Stimulated activated CD4-positive, alpha-beta T cell treated with anti-CD3 and anti-CD28 coated beads, TNF-alpha, amount 100 ng/mL, for 24 hours (primary cell): ENCODE measurements at regions not wholly inside any gene's neighbourhood (a gene's known extent, or its start where the extent isn't known, plus 50 kb on each side); places are given as distances from the start of the nearest gene placed in this dataset.

Experiments used
- DNase-seq, 3 experiments: peaks; one replicate each; pipeline ENCODE4 v3.0.0-alpha.2; 2020; ENCODE audit warnings: low read depth in 3 of 3

DNA sequence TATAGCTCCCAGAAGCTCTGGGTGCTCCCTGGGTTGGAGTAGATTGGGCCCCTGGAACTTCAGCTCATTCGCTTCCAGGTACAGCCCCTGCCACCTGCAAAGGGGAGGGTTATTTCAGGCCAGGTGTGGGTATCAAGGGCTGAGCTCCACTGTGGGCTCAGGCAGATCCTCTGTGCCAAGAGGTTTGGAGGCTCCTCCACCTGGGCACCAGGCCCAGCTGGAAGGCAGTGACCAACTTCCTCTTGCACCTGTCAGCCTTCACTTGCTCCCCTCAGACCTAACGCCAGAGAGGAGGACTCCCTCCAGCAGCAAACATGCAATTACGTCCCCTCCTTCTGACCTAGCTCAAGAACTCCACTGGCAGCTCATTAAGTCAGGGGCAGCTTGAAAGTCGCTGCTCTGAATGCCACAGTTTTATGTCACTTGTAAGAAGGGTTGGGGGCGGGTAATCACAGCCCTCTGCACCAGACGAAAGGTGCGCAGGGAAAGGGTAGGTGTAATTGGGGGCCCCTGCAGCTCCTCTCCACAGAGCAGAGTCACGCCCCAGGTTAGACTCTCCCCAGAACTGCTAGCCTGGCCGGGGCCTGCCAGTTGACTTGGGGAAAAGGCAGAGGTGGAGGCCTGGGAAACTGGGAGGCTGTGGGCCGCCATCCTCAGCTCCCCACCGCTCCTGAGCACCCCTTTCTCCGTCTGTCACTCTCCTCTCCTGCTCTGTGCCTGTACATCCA is 125.0 kb upstream of the TMPRSS2 start:
- DNase-seq: no peak

GRCh38 chr21:41631564-41632461 is 123.9 kb upstream of the TMPRSS2 start:
- DNase-seq: no peak

- DNase-seq: no peak
Measured at GRCh38 chr21:41630917-41631316, 123.0 kb upstream of the TMPRSS2 start.

DNA sequence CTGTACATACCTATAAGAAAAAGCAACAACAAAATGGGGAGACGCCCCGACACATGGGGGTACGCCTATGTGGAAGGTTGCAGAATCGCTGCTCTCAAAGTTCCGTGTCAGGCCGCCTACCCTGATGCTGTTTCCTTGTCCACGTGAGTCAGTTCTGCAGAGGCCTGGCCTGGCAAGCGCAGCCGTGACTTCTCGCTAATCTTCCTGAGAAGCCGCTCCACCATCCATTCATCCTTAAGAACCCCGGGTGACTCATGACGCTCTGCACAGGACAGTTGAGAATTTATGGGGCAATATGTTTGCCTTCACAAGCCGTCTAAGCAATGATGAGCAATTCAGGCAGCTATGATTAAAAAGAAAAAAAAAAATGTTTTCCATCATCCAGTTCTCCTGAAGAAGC is 122.3 kb upstream of the TMPRSS2 start:
- DNase-seq: no peak

DNA sequence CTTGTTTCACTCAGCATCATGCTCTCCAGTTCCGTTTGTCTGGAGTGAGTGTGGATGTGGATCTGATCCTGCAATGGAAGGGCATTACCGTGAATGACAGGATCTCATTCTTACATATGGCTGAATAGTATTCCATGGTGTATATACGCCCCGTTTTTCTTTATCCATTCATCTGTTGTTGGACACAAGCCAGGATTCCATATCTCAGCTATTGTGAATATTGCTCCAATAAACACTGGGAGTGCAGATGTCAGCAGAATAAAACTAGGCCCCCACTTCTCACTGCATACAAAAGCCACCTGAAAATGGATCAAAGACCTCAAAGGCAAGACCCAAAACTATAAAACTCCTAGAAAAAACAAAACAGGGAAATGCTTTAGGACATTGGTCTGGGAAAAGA is 120.3 kb upstream of the TMPRSS2 start:
- no peak for DNase-seq

- no peak for DNase-seq
Measured at GRCh38 chr21:41627428-41627827, 119.5 kb upstream of the TMPRSS2 start.

DNA sequence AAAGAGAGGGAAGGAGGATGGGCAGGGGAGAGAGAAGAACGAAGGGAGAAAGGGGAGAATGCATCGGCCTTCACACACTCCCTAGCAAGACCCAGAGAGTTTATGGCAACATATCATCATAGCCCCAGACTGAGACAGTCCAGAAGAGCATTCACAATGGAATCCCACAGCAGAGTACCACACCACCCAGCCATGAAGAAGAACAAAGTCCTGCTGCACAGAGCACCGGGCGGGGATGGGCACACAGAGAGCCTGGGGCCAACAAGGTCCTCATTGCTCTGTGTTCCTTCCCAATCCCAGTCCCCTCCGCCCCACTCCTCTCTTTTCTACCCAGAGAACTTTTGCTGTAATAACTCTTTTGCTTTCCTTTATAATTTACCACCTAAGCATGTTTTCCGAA is 118.1 kb upstream of the TMPRSS2 start:
- DNase-seq: no peak

DNA sequence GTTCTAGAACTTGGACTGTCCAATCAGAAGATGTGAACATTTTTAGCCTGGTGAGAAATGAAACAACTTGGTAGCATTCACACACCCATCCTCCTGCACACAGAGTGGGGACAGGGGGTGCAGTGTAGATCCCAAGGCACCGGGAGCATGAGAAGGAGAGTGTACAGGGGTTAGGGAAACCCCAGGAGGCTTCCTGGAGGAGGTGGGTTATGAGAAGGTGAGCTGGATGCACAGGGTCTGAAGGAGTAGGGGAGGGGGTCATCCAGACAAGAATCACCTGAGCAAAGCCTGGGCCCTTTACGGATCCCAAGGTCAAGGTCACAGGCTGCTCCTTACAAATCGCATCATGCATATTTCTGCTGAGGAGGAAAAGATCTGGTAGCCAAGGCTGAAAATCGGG is 117.5 kb upstream of the TMPRSS2 start:
- no peak for DNase-seq

DNA sequence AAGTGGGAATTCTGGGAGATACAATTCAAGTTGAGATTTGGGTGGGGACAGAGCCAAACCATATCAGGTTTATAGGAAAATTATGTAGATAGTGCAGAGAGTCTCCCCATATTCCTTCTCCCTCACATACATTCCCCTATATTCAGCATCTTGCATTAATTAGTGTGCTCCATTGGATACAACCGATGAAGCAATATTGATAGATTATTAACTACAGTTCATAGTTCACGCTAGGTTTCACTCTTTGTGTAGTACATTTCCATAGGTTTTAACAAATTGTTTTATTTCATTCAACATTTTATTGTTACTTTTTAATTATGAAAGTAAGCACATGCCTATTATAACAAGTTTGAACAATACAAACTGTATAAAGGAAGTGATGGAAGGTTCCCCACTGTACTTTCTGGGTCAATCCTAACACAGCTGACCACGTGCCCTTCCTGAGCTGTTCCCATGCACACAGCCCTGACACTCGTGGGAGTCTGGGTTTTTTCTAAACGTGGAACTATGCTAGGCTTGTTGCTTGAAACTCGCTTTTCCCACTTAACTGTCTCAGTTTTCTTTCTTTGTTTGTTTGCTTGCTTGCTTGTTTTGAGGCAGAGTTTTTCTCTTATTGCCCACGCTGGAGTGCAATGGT is 116.8 kb upstream of the TMPRSS2 start:
- DNase-seq: no peak

DNA sequence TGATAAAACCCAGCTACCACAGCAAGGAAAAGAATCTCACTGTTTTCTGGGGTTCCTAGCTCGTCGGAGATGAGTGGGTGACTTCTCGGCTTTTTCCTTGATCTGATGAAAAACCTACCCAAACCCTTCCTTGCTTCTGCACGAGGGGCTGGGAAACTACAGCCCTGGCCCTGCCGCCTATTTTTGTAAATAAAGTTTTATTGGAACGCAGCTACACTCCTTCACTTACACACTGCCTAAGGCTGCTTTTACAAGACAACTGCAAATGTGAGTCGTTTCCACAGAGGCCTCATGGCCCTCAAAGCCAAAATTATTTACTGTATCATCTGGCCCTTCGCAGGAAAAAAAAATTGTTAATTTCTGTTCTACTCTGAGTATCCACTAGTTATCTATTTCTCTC is 116.0 kb upstream of the TMPRSS2 start:
- no peak for DNase-seq

GRCh38 chr21:41622831-41623548 is 115.0 kb upstream of the TMPRSS2 start:
- DNase-seq: peak in 2 of 3 experiments; percentile 4 to 44

DNA sequence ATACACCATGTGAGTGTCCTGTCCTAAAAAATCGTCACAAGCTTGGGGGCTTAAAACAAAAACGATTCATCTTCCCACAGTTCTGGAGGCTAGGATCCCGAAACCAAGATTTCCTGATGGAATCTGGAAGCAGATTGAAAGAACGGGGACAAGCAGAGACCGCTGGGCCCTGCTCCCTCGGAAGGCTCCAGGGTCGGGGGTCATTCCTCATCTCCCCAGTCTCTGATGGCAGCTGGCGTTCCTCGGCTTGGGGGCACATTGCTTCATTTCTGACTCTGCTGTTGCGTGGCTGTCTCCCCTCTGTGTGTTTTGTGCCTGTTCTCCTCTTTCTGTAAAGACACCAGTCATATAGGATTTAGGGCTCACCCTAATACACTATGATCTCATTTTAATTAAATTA is 114.2 kb upstream of the TMPRSS2 start:
- DNase-seq: no peak

GRCh38 chr21:41621513-41621912 is 113.6 kb upstream of the TMPRSS2 start:
- DNase-seq: no peak

GRCh38 chr21:41620982-41621381 is 113.0 kb upstream of the TMPRSS2 start:
- DNase-seq: no peak

- DNase-seq: no peak
Measured at GRCh38 chr21:41620541-41620940, 112.6 kb upstream of the TMPRSS2 start.

- DNase-seq: no peak
Measured at GRCh38 chr21:41616031-41616591, 108.2 kb upstream of the TMPRSS2 start.

- DNase-seq: no peak
Measured at GRCh38 chr21:41615613-41616012, 107.7 kb upstream of the TMPRSS2 start.

- DNase-seq: no peak
Measured at GRCh38 chr21:41614511-41614910, 106.6 kb upstream of the TMPRSS2 start.

- no peak for DNase-seq
Measured at GRCh38 chr21:41613533-41613909, 105.6 kb upstream of the TMPRSS2 start.

DNA sequence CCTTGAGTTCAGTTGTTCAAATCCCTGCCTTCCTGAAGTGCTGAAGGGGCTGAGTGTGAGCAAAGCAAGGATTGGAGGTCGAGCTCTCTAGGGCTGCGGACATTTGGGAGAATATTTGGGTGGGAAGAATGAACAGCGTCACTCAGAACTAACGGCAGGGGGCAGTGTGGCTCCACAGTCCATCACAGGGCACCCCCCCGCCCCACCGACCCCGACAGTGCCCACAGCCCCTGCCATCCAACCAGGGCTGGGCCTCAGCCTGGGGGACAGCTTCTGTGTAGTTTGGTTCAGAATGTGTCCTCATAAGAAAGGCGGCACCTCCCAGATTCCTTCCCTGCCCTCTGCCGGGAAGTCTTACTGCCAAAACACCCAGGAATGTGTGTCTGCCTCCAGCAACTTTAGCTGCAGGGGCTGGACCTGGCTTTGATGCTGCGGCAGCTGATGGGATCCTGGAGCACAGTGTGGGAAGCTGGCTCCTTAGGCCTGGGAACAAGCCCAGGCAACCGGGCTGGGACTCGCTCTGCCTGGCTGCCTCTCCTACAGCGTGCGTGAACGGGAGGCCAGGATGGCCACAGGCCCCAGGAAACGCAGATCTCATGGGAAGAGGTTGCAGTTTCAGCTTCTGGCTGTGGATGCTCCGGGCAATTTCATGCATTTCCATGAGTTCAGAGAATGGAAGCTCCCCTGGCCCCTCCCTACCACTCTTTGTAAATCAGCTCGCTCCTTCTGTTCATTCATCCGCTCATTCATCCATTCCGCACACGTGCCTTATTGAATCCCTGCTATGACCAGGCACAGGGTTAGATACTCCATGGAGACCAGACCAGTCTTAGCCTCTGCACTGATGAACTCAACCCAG is 104.9 kb upstream of the TMPRSS2 start:
- peak in 1 of 3 experiments; percentile 17 for DNase-seq
